Activated CD4-positive, alpha-beta T cell treated with anti-CD3 and anti-CD28 coated beads, Interleukin-2, amount 50 U/mL, for 48 hours (primary cell): ENCODE measurements at regions not wholly inside any gene's neighbourhood (a gene's known extent, or its start where the extent isn't known, plus 50 kb on each side); places are given as distances from the start of the nearest gene placed in this dataset.

Experiments used
- DNase-seq, 2 experiments: peaks; one replicate each; pipeline ENCODE4 v3.0.0-alpha.2; 2020

DNA sequence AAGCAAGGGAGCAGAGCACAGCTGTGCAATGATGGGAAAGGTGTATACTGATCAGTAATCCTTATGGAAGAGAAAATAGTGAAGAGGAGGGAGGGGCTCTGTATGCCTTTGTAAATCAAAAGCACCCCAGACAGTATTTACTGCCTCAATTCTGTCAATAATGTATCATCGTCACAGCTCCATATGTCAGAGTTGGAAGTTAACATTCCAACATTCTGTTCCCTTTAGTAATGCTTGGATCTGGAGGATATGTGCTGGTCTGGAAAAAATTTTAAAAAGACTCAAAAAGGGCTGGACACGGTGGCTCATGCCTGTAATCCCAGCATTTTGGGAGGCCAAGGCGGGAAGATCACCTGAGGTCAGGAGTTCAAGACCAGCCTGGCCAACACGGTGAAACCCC is 310.4 kb downstream of the ACTL7B start:
- no peak for DNase-seq

GRCh38 chr9:108544866-108545265 is 310.9 kb downstream of the ACTL7B start:
- DNase-seq, result no peak

- DNase-seq, result no peak
These were observed 312.5 kb downstream of the ACTL7B start for GRCh38 chr9:108543251-108543778.

DNA sequence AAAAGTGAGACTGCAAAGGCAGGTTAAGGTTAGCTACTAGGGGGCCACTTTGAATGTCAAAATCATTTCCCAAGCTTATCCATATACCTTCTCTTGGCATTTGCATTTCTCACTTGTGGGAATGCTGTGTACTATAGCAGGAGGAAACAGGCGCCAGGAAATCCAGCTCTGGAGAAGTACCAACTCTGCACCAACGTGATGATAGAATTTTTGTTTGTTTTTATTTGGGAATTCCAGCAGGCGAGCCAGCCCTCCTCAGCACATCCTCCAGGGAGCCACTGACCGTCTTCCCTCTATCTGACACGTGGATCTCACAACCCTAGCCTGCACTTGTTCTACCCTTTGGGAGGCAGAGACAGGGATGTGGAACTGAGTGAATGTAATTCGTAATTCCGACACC is 318.0 kb downstream of the ACTL7B start:
- DNase-seq, result no peak

- no peak for DNase-seq
These were observed 318.8 kb downstream of the ACTL7B start for GRCh38 chr9:108536836-108537601.

GRCh38 chr9:108535526-108535925 is 320.3 kb downstream of the ACTL7B start:
- no peak for DNase-seq

GRCh38 chr9:108534741-108535140 is 321.0 kb downstream of the ACTL7B start:
- DNase-seq, result no peak

GRCh38 chr9:108530141-108530540 is 325.6 kb downstream of the ACTL7B start:
- no peak for DNase-seq

GRCh38 chr9:108528231-108528630 is 327.6 kb downstream of the ACTL7B start:
- no peak for DNase-seq

DNA sequence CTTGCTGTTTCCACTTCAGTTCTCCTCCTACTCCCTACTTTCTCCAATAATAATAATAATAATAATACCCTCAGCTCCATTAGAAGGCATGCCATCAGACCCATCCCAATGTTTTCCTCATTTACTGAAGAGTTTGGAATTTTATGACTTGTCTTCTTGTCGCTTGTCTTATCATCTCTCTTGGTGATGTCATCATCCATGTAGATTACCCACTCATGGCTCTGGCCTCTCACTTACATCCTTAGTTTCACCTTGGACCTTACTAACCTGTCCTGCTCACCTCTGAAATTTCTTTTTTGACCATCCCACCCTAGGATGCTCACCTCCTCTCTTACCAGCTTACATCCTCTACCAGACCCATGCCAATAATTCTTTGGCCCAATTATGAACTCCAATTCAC is 329.3 kb downstream of the ACTL7B start:
- no peak for DNase-seq

DNA sequence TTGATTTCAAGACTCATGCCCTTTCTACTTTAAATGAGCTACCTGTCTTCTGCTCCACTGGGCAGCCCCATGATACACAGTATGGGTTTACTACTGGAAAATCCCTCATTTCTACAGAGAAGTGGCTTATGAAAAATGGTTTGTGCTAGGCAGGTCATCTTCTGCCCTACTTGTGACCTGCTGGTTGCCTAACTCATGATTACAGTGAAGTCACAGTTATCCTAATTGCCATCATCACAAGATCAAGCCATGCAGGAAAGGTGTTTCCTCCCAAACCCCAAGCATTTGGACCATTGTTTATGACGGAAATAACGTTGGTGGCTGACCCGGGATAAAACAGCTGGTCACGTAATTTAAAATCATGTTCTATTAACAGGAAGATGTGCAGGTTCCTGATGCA is 330.6 kb downstream of the ACTL7B start:
- no peak for DNase-seq

- DNase-seq, result no peak
These were observed 334.7 kb downstream of the ACTL7B start for GRCh38 chr9:108521063-108521590.

DNA sequence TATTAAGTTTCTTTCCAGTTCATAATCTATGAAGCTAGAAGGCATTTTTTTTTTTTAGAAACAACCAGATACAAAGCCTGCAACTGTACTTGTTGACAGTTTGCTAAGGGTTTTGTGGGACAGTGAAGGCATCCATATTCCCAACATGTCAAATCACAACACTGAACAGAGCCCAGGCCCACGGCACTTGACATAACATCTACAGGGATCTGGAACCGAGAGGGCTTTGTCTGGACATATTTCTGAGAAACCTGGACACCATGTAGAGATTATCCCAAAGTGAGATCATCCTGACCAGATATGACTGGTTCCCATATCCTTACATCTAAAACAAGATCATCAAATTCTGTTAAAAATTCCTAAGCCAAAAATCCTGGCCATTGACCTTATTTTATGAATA is 336.3 kb downstream of the ACTL7B start:
- DNase-seq, result no peak

GRCh38 chr9:108517651-108518365 is 338.0 kb downstream of the ACTL7B start:
- no peak for DNase-seq

DNA sequence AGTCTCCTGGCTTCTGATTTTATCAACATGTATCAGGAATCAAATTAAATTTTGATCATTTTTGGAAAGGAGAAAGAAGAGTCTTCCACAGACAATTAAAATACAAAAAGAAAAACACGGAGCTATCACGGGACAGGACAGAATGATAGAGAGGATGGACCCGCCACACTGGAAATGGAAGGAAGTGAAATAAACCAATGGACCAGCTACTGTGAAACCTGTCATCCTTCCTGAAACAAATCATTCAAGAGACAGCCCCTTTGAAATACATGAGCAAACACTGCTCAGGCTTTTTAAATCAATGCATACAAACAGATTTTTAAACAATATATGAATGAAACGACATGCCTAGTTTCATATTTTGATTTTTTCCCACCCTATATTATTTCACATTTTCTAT is 339.4 kb downstream of the ACTL7B start:
- no peak for DNase-seq

DNA sequence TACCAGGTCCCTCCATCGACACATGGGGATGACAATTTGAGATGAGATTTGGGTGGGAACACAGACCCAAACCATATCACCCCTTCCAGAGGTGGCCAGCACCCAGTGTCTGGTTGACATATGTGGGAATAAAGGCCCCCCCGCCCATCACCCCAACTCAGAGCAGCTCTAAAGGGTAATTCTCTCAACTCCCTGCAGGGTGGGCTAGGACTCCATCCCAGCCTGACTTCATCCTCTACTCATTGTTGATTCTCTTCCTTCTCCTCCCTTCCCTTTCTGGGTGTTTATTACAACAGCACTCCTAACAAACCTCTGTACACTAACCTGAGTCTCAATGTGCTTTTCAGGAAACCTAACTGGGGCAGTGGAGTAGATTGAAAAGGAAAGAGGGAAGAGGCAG is 339.9 kb downstream of the ACTL7B start:
- no peak for DNase-seq

DNA sequence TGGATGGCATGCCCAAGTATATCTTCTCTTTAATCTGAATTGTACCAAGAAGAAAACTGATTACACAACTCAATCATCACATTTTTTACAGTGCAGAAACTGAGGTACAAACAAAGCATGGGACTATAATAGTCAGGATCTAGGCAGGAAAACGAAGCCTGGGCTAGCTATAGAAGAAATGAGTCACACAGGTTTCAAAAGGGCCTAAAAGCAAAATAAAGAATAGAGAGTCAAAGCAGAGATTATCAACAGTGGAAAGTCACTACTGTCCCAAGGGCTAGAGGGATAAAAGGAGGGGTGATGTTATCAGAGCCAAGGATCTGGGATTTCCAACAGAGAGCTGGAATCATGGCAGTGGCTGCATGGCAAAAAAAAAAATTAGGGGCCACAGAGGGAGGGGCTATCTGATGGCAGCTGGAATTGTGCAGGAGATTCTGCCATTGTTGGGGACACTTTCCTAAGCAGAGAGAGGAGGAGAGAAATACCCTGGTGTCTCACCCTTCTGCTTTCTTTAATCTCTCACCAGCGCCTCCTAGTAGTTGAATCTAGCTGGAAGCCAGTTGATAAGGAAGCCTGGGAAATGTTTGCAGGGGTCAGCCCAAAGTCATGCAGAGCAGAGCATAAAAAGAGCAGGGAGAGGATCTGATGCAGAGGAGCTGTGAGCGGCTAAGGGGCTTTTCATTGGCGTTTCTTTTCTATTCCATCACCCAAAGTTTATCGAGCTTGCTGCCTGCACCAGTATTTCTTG is 343.2 kb downstream of the ACTL7B start:
- no peak for DNase-seq

GRCh38 chr9:108511307-108511706 is 344.5 kb downstream of the ACTL7B start:
- no peak for DNase-seq

DNA sequence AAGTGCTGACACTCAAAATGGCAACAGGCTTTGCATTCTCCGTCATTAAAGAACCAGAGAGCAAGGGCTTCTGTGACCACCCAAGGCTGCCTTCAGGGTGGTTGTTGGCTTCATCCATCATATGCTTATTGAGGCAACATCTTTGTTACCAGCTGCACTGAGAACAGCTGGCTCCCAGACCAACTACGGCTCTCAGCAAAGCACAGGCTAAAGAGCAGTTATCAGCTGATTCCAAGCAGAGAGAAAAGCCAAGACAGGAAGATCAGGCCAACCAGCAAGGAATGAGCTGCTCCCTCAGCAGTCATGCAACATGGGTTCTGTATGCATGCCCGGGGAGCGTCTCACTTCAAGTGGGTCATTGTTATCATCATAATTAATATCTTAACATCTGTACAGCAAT is 358.9 kb downstream of the ACTL7B start:
- DNase-seq, result no peak

DNA sequence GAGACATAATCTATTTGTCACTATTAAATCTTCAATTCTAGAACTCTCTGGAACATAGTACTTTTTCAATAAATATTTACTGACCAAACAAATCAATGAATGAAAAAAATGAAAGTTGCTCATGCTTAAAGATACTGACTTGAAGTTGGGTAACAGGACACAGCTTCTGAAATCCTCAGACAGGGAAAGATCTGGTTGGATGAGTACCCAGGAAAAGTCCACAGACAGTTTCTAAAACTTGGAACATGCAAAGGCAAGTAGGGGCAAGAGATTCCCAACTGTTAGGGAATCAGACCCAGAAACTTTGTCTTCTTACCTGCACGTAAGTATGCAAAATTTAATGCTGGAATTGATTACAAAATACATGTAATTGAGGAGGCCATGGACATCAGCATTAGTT is 366.2 kb downstream of the ACTL7B start:
- DNase-seq, result no peak

- DNase-seq, result no peak
These were observed 369.0 kb downstream of the ACTL7B start for GRCh38 chr9:108486831-108487230.

DNA sequence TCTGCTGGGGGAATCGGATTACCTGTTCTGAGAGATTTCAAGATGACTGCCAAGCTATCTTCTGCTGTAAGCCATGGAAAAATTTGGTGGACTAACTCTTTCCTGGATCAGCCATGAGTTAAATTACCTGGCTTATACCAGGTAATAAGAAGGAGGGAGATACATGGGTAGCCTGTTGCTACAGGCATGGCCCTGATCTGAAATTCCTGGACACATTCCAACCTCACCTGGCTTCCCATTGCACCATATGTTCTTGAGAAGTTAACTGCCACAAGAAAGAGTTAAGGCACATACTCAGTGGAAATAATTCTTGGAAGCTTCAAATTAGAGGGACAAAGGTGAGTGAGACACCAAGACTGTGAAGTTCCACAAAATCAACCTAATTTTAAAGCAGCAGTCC is 371.3 kb downstream of the ACTL7B start:
- DNase-seq, result no peak

DNA sequence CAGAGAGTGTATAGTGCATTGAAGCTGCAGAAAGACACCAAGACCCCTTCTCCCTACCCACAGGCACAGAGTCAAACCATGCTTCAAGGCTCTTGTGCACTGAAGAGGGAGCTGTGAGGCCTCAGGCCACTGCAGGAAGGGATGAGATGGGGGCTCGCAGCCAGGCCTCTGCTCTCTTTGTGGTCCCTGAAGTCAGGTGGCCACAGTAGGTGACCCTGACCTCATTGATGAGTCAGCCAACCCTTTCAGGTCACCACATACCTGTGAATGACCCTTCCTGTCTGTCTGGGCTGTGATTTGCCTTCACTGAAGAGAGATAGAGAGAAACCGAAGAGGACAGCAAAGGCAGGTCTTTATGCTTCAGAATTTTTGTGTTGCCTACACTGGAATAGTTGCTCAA is 372.1 kb downstream of the ACTL7B start:
- DNase-seq, result no peak
